CD8-positive, alpha-beta memory T cell (primary cell): ENCODE measurements at regions not wholly inside any gene's neighbourhood (a gene's known extent, or its start where the extent isn't known, plus 50 kb on each side); places are given as distances from the start of the nearest gene placed in this dataset.

ENCODE experiments used
- CTCF ChIA-PET: fragments of 350-600 bp; sonication (Branson Sonifier 250); formaldehyde crosslinking; loops from one replicate; lab custom pipeline; 2021; ENCODE audit warnings: antibody characterized with exemption; lab: Charles Lee
- POLR2A ChIA-PET: fragments of 350-600 bp; sonication (Branson Sonifier 250); formaldehyde crosslinking; loops from one replicate; lab custom pipeline; 2021; ENCODE audit warnings: antibody characterized with exemption; lab: Charles Lee
- DNase-seq, 5 donors: peaks; one replicate each; pipeline versions ENCODE4 v3.0.0 to v3.0.0-alpha.2; 2020 to 2022; ENCODE audit warnings: mixed read lengths in 1 of 5
- H3K27ac ChIP-seq: one replicate; pipeline ENCODE4 v1.7.0; 2013; ENCODE audit warnings: low read depth, mild to moderate bottlenecking, low read length, moderate library complexity
- H3K27me3 ChIP-seq: 2 replicates; pipeline ENCODE4 v1.7.0; 2013; ENCODE audit warnings: low read length, mild to moderate bottlenecking; ENCODE audit not compliant: insufficient read depth, poor library complexity, severe bottlenecking
- H3K36me3 ChIP-seq: 2 replicates; pipeline ENCODE4 v1.7.0; 2013; ENCODE audit warnings: mild to moderate bottlenecking, low read length, moderate library complexity; ENCODE audit not compliant: insufficient read depth
- H3K4me1 ChIP-seq: 2 replicates; pipeline ENCODE4 v1.7.0; 2013; ENCODE audit warnings: mild to moderate bottlenecking, low read length, moderate library complexity; ENCODE audit not compliant: insufficient read depth
- H3K4me3 ChIP-seq: 2 replicates; pipeline ENCODE4 v1.7.0; 2013; ENCODE audit warnings: mild to moderate bottlenecking, low read length
- H3K9me3 ChIP-seq: 2 replicates; pipeline ENCODE4 v1.7.0; 2013; ENCODE audit warnings: mild to moderate bottlenecking, low read length
- H3K27ac Mint-ChIP-seq, 8 donors: one replicate each; pipeline ENCODE4 v1.8.0; 2020 to 2021; ENCODE audit warnings: mixed read lengths in 8 of 8, mild to moderate bottlenecking in 6 of 8, inconsistent platforms in 3 of 8, moderate library complexity in 3 of 8
- H3K27me3 Mint-ChIP-seq, 2 donors: one replicate each; pipeline ENCODE4 v1.8.0; 2020 to 2021; ENCODE audit warnings: mixed read lengths in 2 of 2, mild to moderate bottlenecking in 1 of 2, moderate library complexity in 1 of 2
- H3K36me3 Mint-ChIP-seq, 3 donors: one replicate each; pipeline ENCODE4 v1.8.0; 2020 to 2021; ENCODE audit warnings: mixed read lengths in 3 of 3, inconsistent platforms in 1 of 3, mild to moderate bottlenecking in 1 of 3
- H3K4me1 Mint-ChIP-seq, 3 donors: one replicate each; pipeline ENCODE4 v1.8.0; 2020 to 2021; ENCODE audit warnings: mixed read lengths in 3 of 3, inconsistent platforms in 1 of 3, mild to moderate bottlenecking in 1 of 3
- H3K4me3 Mint-ChIP-seq, 7 donors: one replicate each; pipeline ENCODE4 v1.8.0; 2020 to 2021; ENCODE audit warnings: mixed read lengths in 7 of 7, mild to moderate bottlenecking in 6 of 7, moderate library complexity in 4 of 7, inconsistent platforms in 2 of 7
- H3K9me3 Mint-ChIP-seq, 5 donors: one replicate each; pipeline ENCODE4 v1.8.0; 2020 to 2022; ENCODE audit warnings: mixed read lengths in 5 of 5, mild to moderate bottlenecking in 3 of 5, moderate library complexity in 2 of 5, inconsistent platforms in 1 of 5

DNA sequence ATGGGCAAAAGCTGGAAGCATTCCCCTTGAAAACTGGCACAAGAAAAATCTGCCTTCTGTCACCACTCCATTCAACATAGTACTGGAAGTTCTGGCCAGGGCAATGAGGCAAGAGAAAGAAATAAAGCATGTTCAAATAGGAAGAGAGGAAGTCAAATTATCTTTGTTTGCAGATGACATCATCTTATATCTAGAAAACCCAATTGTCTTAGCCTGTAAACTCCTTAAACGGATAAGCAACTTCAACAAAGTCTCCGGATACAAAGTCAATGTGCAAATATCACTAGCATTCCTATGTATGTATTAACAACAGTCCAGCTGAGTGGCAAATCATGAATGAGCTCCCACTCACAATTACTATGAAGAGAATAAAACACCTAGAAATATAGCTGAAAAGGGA is 1579.3 kb downstream of the SUCLG1 start:
- Mint-ChIP-seq H3K9me3 (peaks cover 13 to 31% (median 15%) of the 10 kb centered on the region in 5 donors), H3K4me1 (no peaks in the 10 kb centered on the region), H3K27ac (no peak overlapping the region), H3K4me3 (no peak overlapping the region), H3K36me3 (no peaks in the 10 kb centered on the region), H3K27me3 (no peaks in the 10 kb centered on the region)
- no peaks in the 10 kb centered on the region for H3K36me3 ChIP-seq
- no peaks in the 10 kb centered on the region for H3K9me3 ChIP-seq
- no peak overlapping the region for H3K27ac ChIP-seq
- H3K4me1 ChIP-seq: no peaks in the 10 kb centered on the region
- CTCF ChIA-PET: no interaction called here
- H3K27me3 ChIP-seq: no peaks in the 10 kb centered on the region
- POLR2A ChIA-PET: no interaction called here
- DNase-seq: no peak
- no peak overlapping the region for H3K4me3 ChIP-seq

DNA sequence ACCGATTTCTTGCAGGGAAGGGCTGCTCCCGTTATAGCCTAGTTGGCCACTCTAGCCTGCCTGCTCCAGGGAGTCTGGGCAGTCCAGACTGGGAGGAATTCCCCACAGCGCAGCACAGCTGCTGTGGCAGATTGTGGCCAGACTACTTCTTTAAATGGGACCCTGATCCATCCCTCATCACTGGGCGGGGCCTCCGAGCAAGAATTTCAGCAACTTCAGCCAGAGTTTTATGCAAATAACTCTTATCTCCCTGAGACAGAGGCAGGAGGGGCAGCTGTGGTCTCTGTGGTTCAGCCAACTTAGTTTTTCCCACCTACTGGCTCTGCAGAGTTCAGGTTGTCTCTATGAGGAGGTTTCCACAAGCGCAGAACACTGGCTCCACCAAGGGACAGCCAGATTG is 1583.2 kb downstream of the SUCLG1 start:
- H3K27ac Mint-ChIP-seq: no peak overlapping the region
- H3K27ac ChIP-seq: no peak overlapping the region
- POLR2A ChIA-PET: no interaction called here

DNA sequence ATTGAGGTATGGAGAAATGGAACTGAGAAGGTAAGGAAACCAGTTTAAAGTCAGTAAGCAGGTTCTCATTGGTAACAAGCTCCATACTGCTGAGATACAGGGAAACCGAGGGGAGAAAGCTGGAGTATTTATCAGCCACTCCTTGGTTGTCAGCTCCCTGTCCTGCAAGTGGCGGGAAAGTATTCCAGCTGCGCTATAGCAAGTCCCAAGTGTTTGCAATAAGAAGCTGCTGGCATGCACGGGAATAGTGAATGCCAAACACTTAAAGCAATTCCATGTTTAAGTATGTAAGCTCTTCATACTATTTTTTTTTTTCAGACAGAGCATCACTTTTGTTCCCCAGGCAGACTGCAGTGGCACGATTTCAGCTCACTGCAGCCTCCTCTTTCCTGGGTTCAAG is 1601.1 kb downstream of the SUCLG1 start:
- H3K36me3 Mint-ChIP-seq: no peaks in the 10 kb centered on the region
- Histone ChIP-seq H3K4me3 (no peak overlapping the region), H3K27ac (no peak overlapping the region), H3K9me3 (no peaks in the 10 kb centered on the region), H3K4me1 (no peaks in the 10 kb centered on the region), H3K27me3 (no peaks in the 10 kb centered on the region), H3K36me3 (no peaks in the 10 kb centered on the region)
- no peak overlapping the region for H3K27ac Mint-ChIP-seq
- H3K4me1 Mint-ChIP-seq: no peaks in the 10 kb centered on the region
- no peak overlapping the region for H3K4me3 Mint-ChIP-seq
- H3K27me3 Mint-ChIP-seq: no peaks in the 10 kb centered on the region
- DNase-seq: no peak
- CTCF ChIA-PET: no interaction called here
- H3K9me3 Mint-ChIP-seq: peaks cover 2 to 18% (median 11%) of the 10 kb centered on the region in 5 donors
- POLR2A ChIA-PET: no interaction called here

More for the DNA sequence above, 1583.2 kb downstream of the SUCLG1 start:
- Histone ChIP-seq H3K27me3 (no peaks in the 10 kb centered on the region), H3K4me3 (no peak overlapping the region), H3K9me3 (no peaks in the 10 kb centered on the region), H3K4me1 (no peaks in the 10 kb centered on the region), H3K36me3 (no peaks in the 10 kb centered on the region)
- H3K36me3 Mint-ChIP-seq: no peaks in the 10 kb centered on the region
- H3K9me3 Mint-ChIP-seq: peaks cover 13 to 50% (median 32%) of the 10 kb centered on the region in 5 donors
- no peak for DNase-seq
- no peak overlapping the region for H3K4me3 Mint-ChIP-seq
- H3K4me1 Mint-ChIP-seq: no peaks in the 10 kb centered on the region
- no peaks in the 10 kb centered on the region for H3K27me3 Mint-ChIP-seq
- CTCF ChIA-PET: no interaction called here

- CTCF ChIA-PET: no interaction called here
- Mint-ChIP-seq H3K27me3 (no peaks in the 10 kb centered on the region), H3K4me3 (no peak overlapping the region), H3K4me1 (no peaks in the 10 kb centered on the region), H3K9me3 (peaks cover 0 to 26% (median 8%) of the 10 kb centered on the region in 5 donors), H3K27ac (no peak overlapping the region), H3K36me3 (no peaks in the 10 kb centered on the region)
- no peaks in the 10 kb centered on the region for H3K27me3 ChIP-seq
- H3K27ac ChIP-seq: no peak overlapping the region
- DNase-seq: no peak
- no peaks in the 10 kb centered on the region for H3K9me3 ChIP-seq
- no peaks in the 10 kb centered on the region for H3K36me3 ChIP-seq
- no peaks in the 10 kb centered on the region for H3K4me1 ChIP-seq
- POLR2A ChIA-PET: no interaction called here
- H3K4me3 ChIP-seq: no peak overlapping the region
Measured at GRCh38 chr2:82853299-82853698, 1605.8 kb downstream of the SUCLG1 start.

- H3K4me1 Mint-ChIP-seq: no peaks in the 10 kb centered on the region
- CTCF ChIA-PET: no interaction called here
- H3K9me3 Mint-ChIP-seq: peaks cover 0 to 29% (median 8%) of the 10 kb centered on the region in 5 donors
- no peak for DNase-seq
- no peak overlapping the region for H3K4me3 ChIP-seq
- H3K27me3 Mint-ChIP-seq: no peaks in the 10 kb centered on the region
- H3K9me3 ChIP-seq: no peaks in the 10 kb centered on the region
- no peaks in the 10 kb centered on the region for H3K36me3 Mint-ChIP-seq
- no peaks in the 10 kb centered on the region for H3K4me1 ChIP-seq
- no peaks in the 10 kb centered on the region for H3K36me3 ChIP-seq
- no peak overlapping the region for H3K27ac Mint-ChIP-seq
- H3K4me3 Mint-ChIP-seq: no peak overlapping the region
- no peak overlapping the region for H3K27ac ChIP-seq
- no peaks in the 10 kb centered on the region for H3K27me3 ChIP-seq
- POLR2A ChIA-PET: no interaction called here
Measured at GRCh38 chr2:82852787-82853186, 1606.3 kb downstream of the SUCLG1 start.

DNA sequence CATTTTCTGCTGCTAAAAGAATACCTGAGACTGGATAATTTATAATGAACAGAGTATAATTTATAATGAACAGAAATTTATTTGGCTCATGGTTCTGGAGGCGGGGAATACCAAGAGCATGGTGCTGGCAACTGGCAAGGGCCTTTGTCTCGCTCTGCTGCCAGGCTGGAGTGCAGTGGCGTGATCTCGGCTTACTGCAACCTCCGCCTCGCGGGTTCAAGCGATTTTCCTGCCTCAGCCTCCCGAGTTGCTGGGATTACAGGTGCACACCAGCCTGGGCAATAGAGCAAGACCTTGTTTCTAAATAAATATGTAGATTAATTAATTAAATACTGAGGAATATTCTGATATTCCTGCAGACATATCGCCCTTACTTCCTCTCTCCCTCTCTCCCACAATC is 1610.8 kb downstream of the SUCLG1 start:
- Mint-ChIP-seq H3K4me1 (no peaks in the 10 kb centered on the region), H3K27ac (no peak overlapping the region), H3K4me3 (no peak overlapping the region), H3K36me3 (no peaks in the 10 kb centered on the region), H3K9me3 (peaks cover 0 to 41% (median 12%) of the 10 kb centered on the region in 5 donors), H3K27me3 (no peaks in the 10 kb centered on the region)
- Histone ChIP-seq H3K36me3 (no peaks in the 10 kb centered on the region), H3K4me3 (no peak overlapping the region), H3K9me3 (no peaks in the 10 kb centered on the region), H3K4me1 (no peaks in the 10 kb centered on the region), H3K27me3 (no peaks in the 10 kb centered on the region), H3K27ac (no peak overlapping the region)
- CTCF ChIA-PET: no interaction called here
- no peak for DNase-seq
- POLR2A ChIA-PET: no interaction called here

DNA sequence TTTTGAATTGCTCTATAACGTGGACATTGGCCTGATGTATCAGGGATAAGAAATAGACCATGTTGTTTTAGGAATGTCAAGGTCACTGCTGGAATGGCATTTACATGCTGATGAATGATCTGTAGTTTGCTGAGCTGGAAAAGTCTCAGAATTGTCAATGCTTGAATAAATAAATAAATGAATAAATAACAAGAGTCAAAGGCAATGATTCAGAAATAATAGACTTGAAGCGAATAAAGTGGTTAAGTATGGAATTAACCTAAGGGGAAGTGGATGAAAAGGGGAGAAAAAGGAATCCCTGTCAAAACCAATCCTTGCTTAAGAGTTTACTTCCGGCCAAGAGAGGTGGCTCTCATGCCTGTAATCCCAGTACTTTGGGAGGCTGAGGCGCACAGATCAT is 1620.0 kb downstream of the SUCLG1 start:
- Mint-ChIP-seq H3K4me1 (no peaks in the 10 kb centered on the region), H3K9me3 (peaks cover 2 to 29% (median 6%) of the 10 kb centered on the region in 5 donors), H3K36me3 (no peaks in the 10 kb centered on the region), H3K4me3 (no peak overlapping the region), H3K27me3 (no peaks in the 10 kb centered on the region), H3K27ac (no peak overlapping the region)
- H3K27ac ChIP-seq: no peak overlapping the region
- ChIA-PET CTCF (no interaction called here), POLR2A (no interaction called here)
- no peaks in the 10 kb centered on the region for H3K27me3 ChIP-seq
- no peak overlapping the region for H3K4me3 ChIP-seq
- no peaks in the 10 kb centered on the region for H3K4me1 ChIP-seq
- no peaks in the 10 kb centered on the region for H3K9me3 ChIP-seq
- DNase-seq: no peak
- no peaks in the 10 kb centered on the region for H3K36me3 ChIP-seq

DNA sequence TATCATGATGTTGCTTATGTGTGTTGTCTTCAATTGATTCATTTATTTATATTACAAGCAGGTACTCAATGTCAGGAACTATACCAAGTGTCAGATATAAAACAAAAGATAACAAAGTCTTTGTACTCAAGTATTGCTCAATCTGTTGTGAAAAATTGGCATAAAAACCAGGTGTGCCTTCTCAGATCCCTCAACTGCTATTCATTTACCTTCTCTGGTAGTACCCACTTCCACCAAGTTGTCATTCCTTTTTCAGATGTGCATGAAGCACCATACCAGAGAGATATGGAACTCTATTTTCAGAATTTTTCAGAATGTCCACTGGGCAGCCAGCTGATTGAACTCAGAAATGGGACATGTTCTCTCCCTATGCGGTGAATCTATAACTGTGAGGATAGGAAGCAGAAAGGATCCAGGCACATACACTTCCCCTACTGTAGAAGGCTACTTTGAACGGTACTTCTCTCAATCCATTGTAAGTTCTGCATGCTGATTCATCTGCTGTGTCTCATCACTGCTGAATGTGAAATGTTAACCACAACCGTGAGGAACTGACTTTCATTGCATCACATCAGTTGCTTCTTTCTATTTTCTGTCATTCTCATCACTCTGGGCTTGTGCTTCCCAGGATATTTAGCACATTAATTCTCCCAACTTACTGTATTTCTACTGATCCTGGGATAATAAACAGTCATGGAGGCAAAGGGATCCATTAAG is 1621.3 kb downstream of the SUCLG1 start:
- ChIA-PET CTCF (no interaction called here), POLR2A (no interaction called here)
- H3K27me3 ChIP-seq: no peaks in the 10 kb centered on the region
- peaks cover 2 to 30% (median 9%) of the 10 kb centered on the region in 5 donors for H3K9me3 Mint-ChIP-seq
- H3K4me3 ChIP-seq: no peak overlapping the region
- H3K36me3 Mint-ChIP-seq: no peaks in the 10 kb centered on the region
- H3K4me1 Mint-ChIP-seq: no peaks in the 10 kb centered on the region
- no peaks in the 10 kb centered on the region for H3K9me3 ChIP-seq
- H3K27ac Mint-ChIP-seq: no peak overlapping the region
- H3K36me3 ChIP-seq: no peaks in the 10 kb centered on the region
- no peak overlapping the region for H3K27ac ChIP-seq
- no peak for DNase-seq
- H3K27me3 Mint-ChIP-seq: no peaks in the 10 kb centered on the region
- H3K4me1 ChIP-seq: no peaks in the 10 kb centered on the region
- no peak overlapping the region for H3K4me3 Mint-ChIP-seq
